ENCODE measurements at regions not wholly inside any gene's neighbourhood (a gene's known extent, or its start where the extent isn't known, plus 50 kb on each side); places are given as distances from the start of the nearest gene placed in this dataset.

DNA sequence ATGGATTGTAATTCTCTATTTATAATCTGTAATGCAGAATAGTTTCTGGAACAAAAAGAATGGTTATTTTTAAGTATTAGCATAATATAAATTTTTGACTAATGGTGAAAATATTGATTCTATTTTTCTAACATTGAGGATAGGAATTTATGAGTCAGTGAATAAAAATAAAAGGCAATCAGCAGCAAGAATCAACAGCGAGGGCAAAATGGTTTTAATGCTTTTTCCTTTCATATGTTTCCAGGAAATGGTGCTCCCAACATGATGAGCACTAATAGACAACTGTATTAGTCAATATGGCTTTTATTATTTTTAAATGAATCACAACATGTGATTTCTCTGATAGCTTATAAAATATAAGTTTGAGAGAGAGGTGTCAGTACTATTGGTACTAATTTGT is 90.7 kb upstream of the TFPI start:
- Mint-ChIP-seq H3K27me3 (ENCODE audit: insufficient read depth, low read depth, poor library complexity) (no peaks in the 10 kb centered on the region), H3K4me3 (no peak overlapping the region), H3K36me3 (ENCODE audit: low read depth) (no peaks in the 10 kb centered on the region), H3K9me3 (no peaks in the 10 kb centered on the region), H3K4me1 (no peaks in the 10 kb centered on the region), H3K27ac (no peak overlapping the region)
- no peak overlapping the region for H3K27ac ChIP-seq (ENCODE audit: low read depth)
- no peaks in the 10 kb centered on the region for H3K4me1 ChIP-seq (ENCODE audit: insufficient read depth)
- no peak overlapping the region for H3K4me3 ChIP-seq
- no peak overlapping the region for H2AFZ ChIP-seq
- no peaks in the 10 kb centered on the region for H3K27me3 ChIP-seq (ENCODE audit: insufficient read depth)
- no peaks in the 10 kb centered on the region for H3K9me2 ChIP-seq (ENCODE audit: insufficient read depth)
- no peak for TF ChIP-seq ZNF331 (CRISPR knock-in tag; IDR thresholded peaks at IDR 0.05; ENCODE audit: low read depth)
- no peak for DNase-seq (ENCODE audit: low spot score)
- no peak for ATAC-seq
- H3K36me3 ChIP-seq (ENCODE audit: insufficient read depth), result no peaks in the 10 kb centered on the region
- H4K20me1 ChIP-seq (replicated peaks; ENCODE audit: insufficient read depth), result no peaks in the 10 kb centered on the region
- H3K79me2 ChIP-seq (replicated peaks; ENCODE audit: insufficient read depth), result no peaks in the 10 kb centered on the region
- no peak overlapping the region for H3K4me2 ChIP-seq
- no peaks in the 10 kb centered on the region for H3F3A ChIP-seq (replicated peaks; ENCODE audit: low read depth)

DNA sequence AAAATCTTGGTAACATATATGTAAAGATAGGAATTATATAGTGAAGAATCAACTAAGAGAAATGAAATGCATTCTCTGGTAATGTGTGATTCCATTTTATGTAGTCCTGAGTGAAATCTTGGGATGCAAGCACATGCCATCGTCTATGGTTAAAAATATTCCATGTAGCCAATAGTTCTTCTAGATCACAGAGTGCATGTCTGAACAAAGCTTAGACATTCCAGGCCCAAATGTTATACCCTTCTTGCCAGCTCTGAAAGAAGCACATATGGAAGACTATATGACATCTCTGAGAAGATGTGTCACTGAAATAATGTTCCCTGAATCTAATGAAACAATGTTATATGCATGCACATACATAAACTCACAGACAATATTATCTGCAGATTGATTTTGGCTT is 92.3 kb upstream of the TFPI start:
- Mint-ChIP-seq H3K4me1 (no peaks in the 10 kb centered on the region), H3K4me3 (no peak overlapping the region), H3K27me3 (ENCODE audit: insufficient read depth, low read depth, poor library complexity) (no peaks in the 10 kb centered on the region), H3K36me3 (ENCODE audit: low read depth) (no peaks in the 10 kb centered on the region), H3K9me3 (no peaks in the 10 kb centered on the region), H3K27ac (no peak overlapping the region)
- H3K4me3 ChIP-seq, result no peak overlapping the region
- H3K27ac ChIP-seq (ENCODE audit: low read depth), result no peak overlapping the region
- no peaks in the 10 kb centered on the region for H4K20me1 ChIP-seq (replicated peaks; ENCODE audit: insufficient read depth)
- no peak for ATAC-seq
- no peaks in the 10 kb centered on the region for H3K36me3 ChIP-seq (ENCODE audit: insufficient read depth)
- H3K27me3 ChIP-seq (ENCODE audit: insufficient read depth), result no peaks in the 10 kb centered on the region
- H3K4me2 ChIP-seq, result no peak overlapping the region
- H3K4me1 ChIP-seq (ENCODE audit: insufficient read depth), result no peaks in the 10 kb centered on the region
- H3K9me2 ChIP-seq (ENCODE audit: insufficient read depth), result no peaks in the 10 kb centered on the region
- H3F3A ChIP-seq (replicated peaks; ENCODE audit: low read depth), result no peaks in the 10 kb centered on the region
- no peak for DNase-seq (ENCODE audit: low spot score)
- H3K79me2 ChIP-seq (replicated peaks; ENCODE audit: insufficient read depth), result no peaks in the 10 kb centered on the region
- no peak overlapping the region for H2AFZ ChIP-seq
- TF ChIP-seq NANOG (IDR thresholded peaks at IDR 0.05; ENCODE audit: borderline replicate concordance), result no peak
- TF ChIP-seq, protein P1, sequence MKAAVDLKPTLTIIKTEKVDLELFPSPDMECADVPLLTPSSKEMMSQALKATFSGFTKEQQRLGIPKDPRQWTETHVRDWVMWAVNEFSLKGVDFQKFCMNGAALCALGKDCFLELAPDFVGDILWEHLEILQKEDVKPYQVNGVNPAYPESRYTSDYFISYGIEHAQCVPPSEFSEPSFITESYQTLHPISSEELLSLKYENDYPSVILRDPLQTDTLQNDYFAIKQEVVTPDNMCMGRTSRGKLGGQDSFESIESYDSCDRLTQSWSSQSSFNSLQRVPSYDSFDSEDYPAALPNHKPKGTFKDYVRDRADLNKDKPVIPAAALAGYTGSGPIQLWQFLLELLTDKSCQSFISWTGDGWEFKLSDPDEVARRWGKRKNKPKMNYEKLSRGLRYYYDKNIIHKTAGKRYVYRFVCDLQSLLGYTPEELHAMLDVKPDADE (IDR thresholded peaks at IDR 0.05), result no peak
- no peak for TF ChIP-seq REST (IDR thresholded peaks at IDR 0.05; ENCODE audit: unreplicated experiment)
- TF ChIP-seq EZH2 (IDR thresholded peaks at IDR 0.05; ENCODE audit: low read depth, unreplicated experiment), result no peak
- TF ChIP-seq ZNF331 (CRISPR knock-in tag; IDR thresholded peaks at IDR 0.05; ENCODE audit: low read depth), result no peak
- no peak for TF ChIP-seq ZNF114 (CRISPR knock-in tag; IDR thresholded peaks at IDR 0.05)
- TF ChIP-seq, protein P2, sequence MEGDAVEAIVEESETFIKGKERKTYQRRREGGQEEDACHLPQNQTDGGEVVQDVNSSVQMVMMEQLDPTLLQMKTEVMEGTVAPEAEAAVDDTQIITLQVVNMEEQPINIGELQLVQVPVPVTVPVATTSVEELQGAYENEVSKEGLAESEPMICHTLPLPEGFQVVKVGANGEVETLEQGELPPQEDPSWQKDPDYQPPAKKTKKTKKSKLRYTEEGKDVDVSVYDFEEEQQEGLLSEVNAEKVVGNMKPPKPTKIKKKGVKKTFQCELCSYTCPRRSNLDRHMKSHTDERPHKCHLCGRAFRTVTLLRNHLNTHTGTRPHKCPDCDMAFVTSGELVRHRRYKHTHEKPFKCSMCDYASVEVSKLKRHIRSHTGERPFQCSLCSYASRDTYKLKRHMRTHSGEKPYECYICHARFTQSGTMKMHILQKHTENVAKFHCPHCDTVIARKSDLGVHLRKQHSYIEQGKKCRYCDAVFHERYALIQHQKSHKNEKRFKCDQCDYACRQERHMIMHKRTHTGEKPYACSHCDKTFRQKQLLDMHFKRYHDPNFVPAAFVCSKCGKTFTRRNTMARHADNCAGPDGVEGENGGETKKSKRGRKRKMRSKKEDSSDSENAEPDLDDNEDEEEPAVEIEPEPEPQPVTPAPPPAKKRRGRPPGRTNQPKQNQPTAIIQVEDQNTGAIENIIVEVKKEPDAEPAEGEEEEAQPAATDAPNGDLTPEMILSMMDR (conservative IDR thresholded peaks at IDR 0.05; ENCODE audit: low read depth in 2 of 2), result no peak
- TF ChIP-seq CREB1 (CRISPR knock-in tag; IDR thresholded peaks at IDR 0.05; ENCODE audit: low read depth), result no peak
- no peak for TF ChIP-seq STAT1 (IDR thresholded peaks at IDR 0.05; ENCODE audit: unreplicated experiment)
- TF ChIP-seq POLR2AphosphoS5 (IDR thresholded peaks at IDR 0.05; ENCODE audit: low read depth), result no peak
- TF ChIP-seq EZH2phosphoT487 (IDR thresholded peaks at IDR 0.05; ENCODE audit: unreplicated experiment), result no peak
- no peak for TF ChIP-seq JUNB (IDR thresholded peaks at IDR 0.05; ENCODE audit: unreplicated experiment)
